Heart left ventricle (tissue), 16 donors: ENCODE measurements at regions not wholly inside any gene's neighbourhood (a gene's known extent, or its start where the extent isn't known, plus 50 kb on each side); places are given as distances from the start of the nearest gene placed in this dataset.

Source experiments
- ATAC-seq, 4 donors: fragments of 200-7000 bp; cut with Tn5 transposase; one replicate each; pipeline ENCODE4 v1.9.1; 2020 to 2022; ENCODE audit warnings: moderate library complexity in 4 of 4, mild to moderate bottlenecking in 3 of 4, moderate number of reproducible peaks in 1 of 4
- DNase-seq, 5 donors: peaks; one replicate each; pipeline ENCODE4 v3.0.0-alpha.2; 2020
- H3K27ac ChIP-seq, 12 donors: fragments of 200-600 bp; sonication (generic) in 4 of 12; one replicate each; pipeline versions ENCODE4 v1.5.0 to v1.8.0; 2016 to 2022; ENCODE audit warnings: mild to moderate bottlenecking in 2 of 12
- H3K27me3 ChIP-seq, 9 donors: fragments of 200-600 bp; sonication (generic) in 2 of 9; one replicate each; pipeline versions ENCODE4 v1.5.1 to v1.8.0; 2016 to 2022; ENCODE audit warnings: mild to moderate bottlenecking in 3 of 9
- H3K36me3 ChIP-seq, 9 donors: fragments of 200-600 bp; sonication (generic) in 2 of 9; one replicate each; pipeline versions ENCODE4 v1.5.0 to v1.8.0; 2018 to 2022; ENCODE audit warnings: mild to moderate bottlenecking in 2 of 9
- H3K4me1 ChIP-seq, 12 donors: fragments of 200-600 bp; sonication (generic) in 4 of 12; one replicate each; pipeline versions ENCODE4 v1.5.0 to v1.8.0; 2016 to 2022; ENCODE audit warnings: mild to moderate bottlenecking in 3 of 12
- H3K4me3 ChIP-seq, 12 donors: fragments of 200-600 bp; sonication (generic) in 4 of 12; one replicate each; pipeline versions ENCODE4 v1.5.0 to v1.8.0; 2017 to 2022; ENCODE audit warnings: mild to moderate bottlenecking in 9 of 12, moderate library complexity in 4 of 12
- H3K9me3 ChIP-seq, 12 donors: fragments of 200-600 bp; sonication (generic) in 4 of 12; one replicate each; pipeline versions ENCODE4 v1.5.0 to v1.8.0; 2016 to 2022; ENCODE audit warnings: mild to moderate bottlenecking in 1 of 12
- POLR2A ChIP-seq, 2 donors: fragments of 450-650 bp; IDR thresholded peaks; one replicate each; pipeline ENCODE4 v1.6.1; 2017; ENCODE audit warnings: antibody characterized with exemption in 2 of 2, mild to moderate bottlenecking in 2 of 2, moderate library complexity in 2 of 2
- WGBS, 4 donors: extraction: QIAGEN DNeasy Blood & Tissue Kit in 2 of 4; methylation state at CpG; one replicate each; pipeline versions ENCODE4 v1.1.5 to v1.1.7; 2013 to 2018; 5-methylcytosine and 5-hydroxymethylcytosine counted together
- intact Hi-C, 10 donors: fragments of 100-400 bp; cut with DNase I; formaldehyde crosslinking; loops; one replicate each; pipeline versions ENCODE4 v1.11.1 to v1.14.2; 2022
- TF ChIP-seq, protein P1 (sequence below), 12 donors: fragments of 200-600 bp; sonication (generic) in 4 of 12; IDR thresholded peaks; one replicate each; pipeline versions ENCODE4 v1.5.0 to v1.8.0; 2018 to 2022; ENCODE audit warnings: antibody characterized with exemption in 12 of 12, mild to moderate bottlenecking in 5 of 12
- donor health status: ischemic (EF 13 %, LVEDD 7.1; RV severe dilation, severe dysfunction).
- donor health status: healthy with polysubstance abuse.
- donor health status: DM: no; HTN: yes; CAD: no.
- donor health status: DM: no; HTN: no; CAD: no.
- donor health status: ischemic (EF 25% LVEDD 6.9; RV normal size, moderate dysfunction).
- donor health status: ischemic (EF 25% LVEDD 5.7; RV mildly dilated, moderate dysfunction).
- donor health status: healthy.
- donor health status: DM: yes; HTN: yes; CAD: no.
- donor health status: ischemic (EF 35%, LVEDD 5.7; RV mildly dilated, moderate dysfunction).
- donor health status: nonischemic (EF 11% LVEDD 7.7; RV severe dilation, severe dysfunction).
- donor health status: DM: yes; HTN: yes; CAD: no.
- donor health status: PGD.
- donor health status: ischemic (EF 29% LVEDD 5.4; RV normal size, mild dysfunction).
- donor health status: nonischemic (EF 23%, LVEDD 6.1; RV moderate dilation, normal function).

- Histone ChIP-seq H3K27me3 (peaks cover 0 to 12% (median 0%) of the 10 kb centered on the region in 9 donors), H3K4me1 (no peaks in the 10 kb centered on the region), H3K9me3 (peaks cover 0 to 4% (median 0%) of the 10 kb centered on the region in 12 donors), H3K4me3 (no peak overlapping the region), H3K36me3 (no peaks in the 10 kb centered on the region), H3K27ac (no peak overlapping the region)
- 33 to 66% (median 50%) methylated on average over 5 to 6 of the region's 6 CpGs for WGBS, 4 donors
- no peak for DNase-seq
- TF ChIP-seq, protein P1, sequence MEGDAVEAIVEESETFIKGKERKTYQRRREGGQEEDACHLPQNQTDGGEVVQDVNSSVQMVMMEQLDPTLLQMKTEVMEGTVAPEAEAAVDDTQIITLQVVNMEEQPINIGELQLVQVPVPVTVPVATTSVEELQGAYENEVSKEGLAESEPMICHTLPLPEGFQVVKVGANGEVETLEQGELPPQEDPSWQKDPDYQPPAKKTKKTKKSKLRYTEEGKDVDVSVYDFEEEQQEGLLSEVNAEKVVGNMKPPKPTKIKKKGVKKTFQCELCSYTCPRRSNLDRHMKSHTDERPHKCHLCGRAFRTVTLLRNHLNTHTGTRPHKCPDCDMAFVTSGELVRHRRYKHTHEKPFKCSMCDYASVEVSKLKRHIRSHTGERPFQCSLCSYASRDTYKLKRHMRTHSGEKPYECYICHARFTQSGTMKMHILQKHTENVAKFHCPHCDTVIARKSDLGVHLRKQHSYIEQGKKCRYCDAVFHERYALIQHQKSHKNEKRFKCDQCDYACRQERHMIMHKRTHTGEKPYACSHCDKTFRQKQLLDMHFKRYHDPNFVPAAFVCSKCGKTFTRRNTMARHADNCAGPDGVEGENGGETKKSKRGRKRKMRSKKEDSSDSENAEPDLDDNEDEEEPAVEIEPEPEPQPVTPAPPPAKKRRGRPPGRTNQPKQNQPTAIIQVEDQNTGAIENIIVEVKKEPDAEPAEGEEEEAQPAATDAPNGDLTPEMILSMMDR (IDR thresholded peaks at IDR 0.05): no peak
- TF ChIP-seq POLR2A (IDR thresholded peaks at IDR 0.05): no peak
- intact Hi-C loops: no loop called here
- no peak for ATAC-seq
Observed at GRCh38 chr1:30606166-30606565, 117.2 kb downstream of the MATN1 start.

GRCh38 chr1:30605441-30605920 lies 117.9 kb downstream of the MATN1 start:
- TF ChIP-seq, protein P1 (IDR thresholded peaks at IDR 0.05): no peak
- TF ChIP-seq POLR2A (IDR thresholded peaks at IDR 0.05): no peak
- Histone ChIP-seq H3K27ac (no peak overlapping the region), H3K9me3 (peaks cover 0 to 10% (median 0%) of the 10 kb centered on the region in 12 donors), H3K4me1 (no peaks in the 10 kb centered on the region), H3K36me3 (no peaks in the 10 kb centered on the region), H3K4me3 (no peak overlapping the region), H3K27me3 (peaks cover 0 to 12% (median 0%) of the 10 kb centered on the region in 9 donors)
- intact Hi-C loops: no loop called here
- ATAC-seq: no peak
- WGBS, 4 donors: 67 to 86% (median 71%) methylated on average over 7 to 8 of the region's 8 CpGs
- no peak for DNase-seq

- WGBS, 4 donors: 81 to 88% (median 83%) methylated on average over 6 of the region's 6 CpGs
- Histone ChIP-seq H3K9me3 (peaks cover 0 to 10% (median 0%) of the 10 kb centered on the region in 12 donors), H3K4me1 (no peaks in the 10 kb centered on the region), H3K27ac (no peak overlapping the region), H3K36me3 (no peaks in the 10 kb centered on the region), H3K4me3 (no peak overlapping the region), H3K27me3 (peaks cover 0 to 12% (median 0%) of the 10 kb centered on the region in 9 donors)
- DNase-seq: no peak
- ATAC-seq: no peak
- TF ChIP-seq, protein P1 (IDR thresholded peaks at IDR 0.05): no peak
- no peak for TF ChIP-seq POLR2A (IDR thresholded peaks at IDR 0.05)
- intact Hi-C loops: no loop called here
Observed at GRCh38 chr1:30604801-30605440, 118.5 kb downstream of the MATN1 start.

DNA sequence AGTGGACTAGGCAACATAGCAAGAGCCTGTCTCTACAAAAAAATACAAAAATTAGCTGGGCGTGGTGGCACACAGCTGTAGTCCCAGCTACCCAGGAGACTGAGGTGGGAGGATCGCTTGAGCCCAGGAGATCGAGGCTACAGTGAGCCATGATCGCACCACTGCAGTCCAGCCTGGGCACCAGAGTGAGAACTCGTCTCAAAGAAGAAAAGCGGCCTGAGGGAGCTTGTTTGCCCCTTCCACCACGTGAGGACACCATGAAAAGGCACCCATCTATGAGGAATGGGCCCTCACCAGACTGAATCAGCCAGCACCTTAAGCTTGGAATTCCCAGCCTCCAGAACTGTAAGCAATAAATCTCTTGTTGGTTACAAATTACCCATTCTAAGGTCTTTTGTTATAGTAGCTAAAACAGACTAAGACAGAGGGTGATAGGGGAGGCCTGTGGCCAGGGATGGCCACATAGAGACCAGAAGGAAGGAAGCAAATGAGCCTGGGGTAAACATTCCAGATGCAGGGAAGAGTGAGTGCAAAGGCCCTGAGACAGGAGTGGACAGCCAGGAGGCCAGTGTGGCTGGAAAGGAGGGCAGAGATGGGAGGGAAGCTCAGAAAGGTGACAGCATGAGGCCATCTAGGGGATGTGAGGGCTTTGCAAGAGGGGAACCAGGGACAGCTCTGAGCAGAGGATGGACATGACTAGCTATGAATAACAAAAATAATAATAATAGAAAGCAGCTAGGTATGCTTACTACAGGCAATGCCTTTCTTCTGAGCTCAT lies 120.1 kb downstream of the MATN1 start:
- H3K4me1 ChIP-seq: no peaks in the 10 kb centered on the region
- DNase-seq: no peak
- no peak for TF ChIP-seq POLR2A (IDR thresholded peaks at IDR 0.05)
- TF ChIP-seq, protein P1 (IDR thresholded peaks at IDR 0.05): no peak
- WGBS, 4 donors: 64 to 79% (median 73%) methylated on average over 7 of the region's 7 CpGs
- intact Hi-C loops: no loop called here
- no peak overlapping the region for H3K27ac ChIP-seq
- no peaks in the 10 kb centered on the region for H3K36me3 ChIP-seq
- peaks cover 0 to 20% (median 2%) of the 10 kb centered on the region in 9 donors for H3K27me3 ChIP-seq
- peaks cover 0 to 10% (median 0%) of the 10 kb centered on the region in 12 donors for H3K9me3 ChIP-seq
- no peak for ATAC-seq
- H3K4me3 ChIP-seq: no peak overlapping the region
